H9 (cell line): ENCODE measurements at regions not wholly inside any gene's neighbourhood (a gene's known extent, or its start where the extent isn't known, plus 50 kb on each side); places are given as distances from the start of the nearest gene placed in this dataset.

Source experiments
- DNase-seq: peaks from one replicate; pipeline ENCODE4 v3.0.0-alpha.2; 2017
- H2AFZ ChIP-seq: one replicate; pipeline ENCODE4 v1.6.1; 2013; ENCODE audit warnings: mild to moderate bottlenecking, low read length, control low read depth, moderate library complexity
- H2AK5ac ChIP-seq: 2 replicates; pipeline ENCODE4 v1.6.1; 2013; ENCODE audit warnings: low read length, control low read depth, mixed read lengths; ENCODE audit not compliant: insufficient read length
- H2BK120ac ChIP-seq: one replicate; pipeline ENCODE4 v1.6.1; 2013; ENCODE audit warnings: low read depth, mild to moderate bottlenecking, low read length, control low read depth, inconsistent platforms; ENCODE audit not compliant: poor library complexity, severe bottlenecking
- H2BK12ac ChIP-seq: 2 replicates; pipeline ENCODE4 v1.6.1; 2013; ENCODE audit warnings: low read length, control low read depth, mixed read lengths, low read depth; ENCODE audit not compliant: insufficient read length
- H2BK15ac ChIP-seq: 2 replicates; pipeline ENCODE4 v1.6.1; 2013; ENCODE audit warnings: low read depth, low read length, control low read depth
- H2BK20ac ChIP-seq: one replicate; pipeline ENCODE4 v1.6.1; 2013; ENCODE audit warnings: low read depth, mild to moderate bottlenecking, low read length, control low read depth, inconsistent platforms; ENCODE audit not compliant: poor library complexity, severe bottlenecking
- H2BK5ac ChIP-seq: 2 replicates; pipeline ENCODE4 v1.6.1; 2013; ENCODE audit warnings: low read length, control low read depth, mixed read lengths; ENCODE audit not compliant: insufficient read length
- H3K14ac ChIP-seq: 2 replicates; pipeline ENCODE4 v1.6.1; 2013; ENCODE audit warnings: low read length, control low read depth; ENCODE audit not compliant: insufficient read depth
- H3K18ac ChIP-seq: 2 replicates; pipeline ENCODE4 v1.6.1; 2013; ENCODE audit warnings: low read depth, mild to moderate bottlenecking, mixed read lengths, low read length, control low read depth; ENCODE audit not compliant: insufficient read length
- H3K23ac ChIP-seq: 2 replicates; pipeline ENCODE4 v1.6.1; 2013; ENCODE audit warnings: low read length, control low read depth, mixed read lengths, low read depth; ENCODE audit not compliant: insufficient read length
- H3K23me2 ChIP-seq: 2 replicates; pipeline ENCODE4 v1.6.1; 2013; ENCODE audit warnings: low read depth, mild to moderate bottlenecking, mixed read lengths, low read length, control low read depth; ENCODE audit not compliant: insufficient read length, poor library complexity, severe bottlenecking
- H3K27ac ChIP-seq: 2 replicates; pipeline ENCODE4 v1.5.1; 2013; ENCODE audit warnings: low read length, control low read depth, mixed read lengths, low read depth; ENCODE audit not compliant: insufficient read length
- H3K27me3 ChIP-seq: 2 replicates; pipeline ENCODE4 v1.6.1; 2013; ENCODE audit warnings: low read length, control low read depth, inconsistent platforms; ENCODE audit not compliant: insufficient read depth
- H3K4ac ChIP-seq: 2 replicates; pipeline ENCODE4 v1.6.1; 2013; ENCODE audit warnings: low read depth, mild to moderate bottlenecking, control low read depth, inconsistent platforms, low read length, moderate library complexity
- H3K4me1 ChIP-seq: 2 replicates; pipeline ENCODE4 v1.6.1; 2013; ENCODE audit warnings: low read length, control low read depth, inconsistent platforms; ENCODE audit not compliant: insufficient read depth
- H3K4me2 ChIP-seq: 2 replicates; pipeline ENCODE4 v1.6.1; 2013; ENCODE audit warnings: low read length, control low read depth, mixed read lengths; ENCODE audit not compliant: insufficient read length, insufficient read depth
- H3K56ac ChIP-seq: 2 replicates; pipeline ENCODE4 v1.6.1; 2013; ENCODE audit warnings: low read depth, mild to moderate bottlenecking, mixed read lengths, low read length, control low read depth; ENCODE audit not compliant: insufficient read length
- H3K79me1 ChIP-seq: 2 replicates; pipeline ENCODE4 v1.6.1; 2013; ENCODE audit warnings: low read depth, mild to moderate bottlenecking, moderate library complexity, low read length, control low read depth, inconsistent platforms; ENCODE audit not compliant: insufficient read depth, poor library complexity, severe bottlenecking
- H3K79me2 ChIP-seq: 2 replicates; pipeline ENCODE4 v1.6.1; 2013; ENCODE audit warnings: low read length, control low read depth, inconsistent platforms; ENCODE audit not compliant: insufficient read depth
- H3K9ac ChIP-seq: 2 replicates; pipeline ENCODE4 v1.6.1; 2013; ENCODE audit warnings: low read length, control low read depth, mixed read lengths; ENCODE audit not compliant: insufficient read length; ENCODE audit errors: extremely low read depth
- H3K9me3 ChIP-seq: one replicate; pipeline ENCODE4 v1.6.1; 2013; ENCODE audit warnings: low read depth, low read length, inconsistent platforms; ENCODE audit not compliant: control insufficient read depth
- H3T11ph ChIP-seq: one replicate; pipeline ENCODE4 v1.6.1; 2013; ENCODE audit warnings: mild to moderate bottlenecking, low read length, control low read depth, inconsistent platforms
- H4K20me1 ChIP-seq: one replicate; pipeline ENCODE4 v1.6.1; 2013; ENCODE audit not compliant: control insufficient read depth, insufficient read length, insufficient read depth
- H4K5ac ChIP-seq: 2 replicates; pipeline ENCODE4 v1.6.1; 2013; ENCODE audit warnings: low read depth, mild to moderate bottlenecking, mixed read lengths, low read length, control low read depth; ENCODE audit not compliant: insufficient read length
- H4K8ac ChIP-seq: replicated peaks from 2 replicates; pipeline ENCODE4 v1.6.1; 2013; ENCODE audit warnings: low read length, control low read depth, mixed read lengths, low read depth; ENCODE audit not compliant: insufficient read length
- H4K91ac ChIP-seq: 2 replicates; pipeline ENCODE4 v1.6.1; 2013; ENCODE audit warnings: low read depth, mild to moderate bottlenecking, moderate library complexity, mixed read lengths, low read length, control low read depth; ENCODE audit not compliant: insufficient read length
- H3K27ac Mint-ChIP-seq, 3 experiments: 2 replicates in 2 of 3; 3 replicates in 1 of 3; pipeline ENCODE4 v1.8.0; 2020 to 2021; ENCODE audit warnings: mixed read lengths in 3 of 3, mild to moderate bottlenecking in 1 of 3, moderate library complexity in 1 of 3
- H3K27me3 Mint-ChIP-seq: 2 replicates; pipeline ENCODE4 v1.8.0; 2021; ENCODE audit warnings: low read depth, mild to moderate bottlenecking, moderate library complexity, mixed read lengths
- H3K36me3 Mint-ChIP-seq, 3 experiments: 2 replicates in 2 of 3; 3 replicates in 1 of 3; pipeline ENCODE4 v1.8.0; 2020 to 2021; ENCODE audit warnings: low read depth in 3 of 3, mixed read lengths in 3 of 3; ENCODE audit not compliant: insufficient read depth in 1 of 3
- H3K4me1 Mint-ChIP-seq, 2 experiments: 2 replicates each; pipeline ENCODE4 v1.8.0; 2020; ENCODE audit warnings: mixed read lengths in 2 of 2
- H3K4me3 Mint-ChIP-seq, 2 experiments: 2 replicates in 1 of 2; 3 replicates in 1 of 2; pipeline ENCODE4 v1.8.0; 2020 to 2021; ENCODE audit warnings: mild to moderate bottlenecking in 2 of 2, mixed read lengths in 2 of 2, moderate library complexity in 1 of 2
- H3K9me3 Mint-ChIP-seq, 2 experiments: 2 replicates in 1 of 2; 3 replicates in 1 of 2; pipeline ENCODE4 v1.8.0; 2020; ENCODE audit warnings: mild to moderate bottlenecking in 2 of 2, mixed read lengths in 2 of 2, moderate library complexity in 1 of 2
- TF ChIP-seq, protein P1 (sequence below): fragments of 200-600 bp; sonication (generic); conservative IDR thresholded peaks from 3 replicates; pipeline ENCODE4 v1.8.0; 2021; ENCODE audit warnings: antibody characterized with exemption, mild to moderate bottlenecking

DNA sequence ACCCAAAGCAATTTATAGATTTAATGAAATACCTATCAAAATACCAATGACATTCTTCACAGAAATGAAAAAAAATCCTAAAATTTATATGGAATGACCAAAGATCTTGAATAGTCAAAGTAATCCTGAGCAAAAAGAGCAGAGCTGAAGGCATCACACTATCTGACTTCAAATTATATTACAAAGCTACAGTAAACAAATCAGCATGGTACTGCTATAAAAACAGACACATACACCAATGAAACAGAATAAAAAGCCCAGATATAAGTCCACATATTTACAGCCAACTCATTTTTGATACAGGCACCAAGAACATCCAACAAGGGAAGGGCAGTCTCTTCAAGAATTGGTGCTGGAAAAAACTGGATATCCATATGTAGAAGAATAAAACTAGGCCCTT, 54.9 kb upstream of the TMEM158 start:
- no peaks in the 10 kb centered on the region for H3K79me1 ChIP-seq
- no peak overlapping the region for H3K27ac ChIP-seq
- no peaks in the 10 kb centered on the region for H3K4me1 ChIP-seq
- no peak overlapping the region for H2BK12ac ChIP-seq
- no peaks in the 10 kb centered on the region for H3K23me2 ChIP-seq
- H3K4me2 ChIP-seq, result no peak overlapping the region
- no peaks in the 10 kb centered on the region for H4K20me1 ChIP-seq
- H3K79me2 ChIP-seq, result no peaks in the 10 kb centered on the region
- H2BK120ac ChIP-seq, result no peak overlapping the region
- H2BK15ac ChIP-seq, result no peak overlapping the region
- no peak overlapping the region for H3K4ac ChIP-seq
- DNase-seq, result no peak
- H3K27me3 ChIP-seq, result no peaks in the 10 kb centered on the region
- TF ChIP-seq, protein P1, sequence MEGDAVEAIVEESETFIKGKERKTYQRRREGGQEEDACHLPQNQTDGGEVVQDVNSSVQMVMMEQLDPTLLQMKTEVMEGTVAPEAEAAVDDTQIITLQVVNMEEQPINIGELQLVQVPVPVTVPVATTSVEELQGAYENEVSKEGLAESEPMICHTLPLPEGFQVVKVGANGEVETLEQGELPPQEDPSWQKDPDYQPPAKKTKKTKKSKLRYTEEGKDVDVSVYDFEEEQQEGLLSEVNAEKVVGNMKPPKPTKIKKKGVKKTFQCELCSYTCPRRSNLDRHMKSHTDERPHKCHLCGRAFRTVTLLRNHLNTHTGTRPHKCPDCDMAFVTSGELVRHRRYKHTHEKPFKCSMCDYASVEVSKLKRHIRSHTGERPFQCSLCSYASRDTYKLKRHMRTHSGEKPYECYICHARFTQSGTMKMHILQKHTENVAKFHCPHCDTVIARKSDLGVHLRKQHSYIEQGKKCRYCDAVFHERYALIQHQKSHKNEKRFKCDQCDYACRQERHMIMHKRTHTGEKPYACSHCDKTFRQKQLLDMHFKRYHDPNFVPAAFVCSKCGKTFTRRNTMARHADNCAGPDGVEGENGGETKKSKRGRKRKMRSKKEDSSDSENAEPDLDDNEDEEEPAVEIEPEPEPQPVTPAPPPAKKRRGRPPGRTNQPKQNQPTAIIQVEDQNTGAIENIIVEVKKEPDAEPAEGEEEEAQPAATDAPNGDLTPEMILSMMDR, result no peak
- peaks cover 4% of the 10 kb centered on the region for H3K27me3 Mint-ChIP-seq
- no peak overlapping the region for H2AFZ ChIP-seq
- peaks cover 37 to 42% of the 10 kb centered on the region in 2 experiments for H3K9me3 Mint-ChIP-seq
- H3T11ph ChIP-seq, result no peak overlapping the region
- no peak overlapping the region for H3K27ac Mint-ChIP-seq
- no peak overlapping the region for H3K18ac ChIP-seq
- no peak overlapping the region for H2AK5ac ChIP-seq
- no peak overlapping the region for H4K8ac ChIP-seq
- H2BK5ac ChIP-seq, result no peak overlapping the region
- H3K23ac ChIP-seq, result no peak overlapping the region
- H4K91ac ChIP-seq, result no peak overlapping the region
- H3K4me1 Mint-ChIP-seq, result peaks cover 0 to under 1% of the 10 kb centered on the region in 2 experiments; a peak in 1 of 4 replicates
- H2BK20ac ChIP-seq, result no peak overlapping the region
- no peaks in the 10 kb centered on the region for H3K9me3 ChIP-seq
- no peak overlapping the region for H3K56ac ChIP-seq
- no peak overlapping the region for H3K9ac ChIP-seq
- H3K14ac ChIP-seq, result no peak overlapping the region
- peaks cover 4 to 44% (median 6%) of the 10 kb centered on the region in 3 experiments; a peak in 6 of 7 replicates for H3K36me3 Mint-ChIP-seq
- no peak overlapping the region for H3K4me3 Mint-ChIP-seq
- H4K5ac ChIP-seq, result no peak overlapping the region
